ENCODE measurements at regions not wholly inside any gene's neighbourhood (a gene's known extent, or its start where the extent isn't known, plus 50 kb on each side); places are given as distances from the start of the nearest gene placed in this dataset.

DNA sequence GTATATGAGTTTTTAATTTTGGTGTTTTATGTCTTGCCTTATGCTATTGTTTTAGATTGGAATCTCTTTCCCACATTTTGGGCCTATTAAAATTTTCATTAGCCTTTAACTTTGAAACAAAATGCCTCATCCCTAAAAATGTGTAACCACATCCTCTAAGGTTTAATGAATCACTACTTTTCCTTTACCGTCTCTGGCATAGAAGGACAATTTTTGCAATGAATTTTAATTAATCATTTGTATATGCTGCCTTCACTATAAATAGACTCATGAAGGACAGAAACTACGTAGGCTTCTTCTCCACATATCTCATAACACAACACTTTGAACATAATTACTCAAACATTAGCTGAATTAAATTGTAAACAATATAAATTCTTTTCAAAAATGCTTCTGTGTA lies 421.5 kb downstream of the NLGN4X start:
- Histone ChIP-seq H3K27me3 (ENCODE audit: control insufficient read depth, extremely low read depth, insufficient read depth, low read length) (no peaks in the 10 kb centered on the region), H3K27ac (ENCODE audit: control insufficient read depth, insufficient read depth, low read length) (no peak overlapping the region), H2AFZ (ENCODE audit: control insufficient read depth, low read length) (no peak overlapping the region), H3K4me2 (ENCODE audit: control insufficient read depth, extremely low read depth, insufficient read depth, low read depth, low read length) (no peak overlapping the region), H3K36me3 (ENCODE audit: control insufficient read depth in 2 of 2, extremely low read depth in 1 of 2, insufficient read depth in 2 of 2, low read length in 2 of 2) (no peaks in the 10 kb centered on the region), H3K9me3 (ENCODE audit: control insufficient read depth, low read depth, low read length) (peaks cover 2% of the 10 kb centered on the region), H3K79me2 (ENCODE audit: control insufficient read depth, insufficient read depth, low read length) (no peaks in the 10 kb centered on the region), H4K20me1 (ENCODE audit: control insufficient read depth, extremely low read depth, insufficient read depth, low read length) (no peaks in the 10 kb centered on the region), H3K9ac (ENCODE audit: control insufficient read depth, extremely low read depth, insufficient read depth, low read length) (no peak overlapping the region), H3K4me1 (ENCODE audit: control insufficient read depth, extremely low read depth, insufficient read depth, low read length) (no peaks in the 10 kb centered on the region), H3K9me1 (ENCODE audit: control insufficient read depth, extremely low read depth, insufficient read depth, low read length) (no peaks in the 10 kb centered on the region), H3K4me3 (ENCODE audit: control insufficient read depth in 2 of 3, extremely low read depth in 1 of 3, insufficient read depth in 2 of 3, low read depth in 1 of 3, low read length in 3 of 3) (no peak overlapping the region)
- no peak for DNase-seq (ENCODE audit: low read depth, low spot score)
- TF ChIP-seq EZH2 (IDR thresholded peaks at IDR 0.05; ENCODE audit: low read length) = no peak
- TF ChIP-seq, protein P1, sequence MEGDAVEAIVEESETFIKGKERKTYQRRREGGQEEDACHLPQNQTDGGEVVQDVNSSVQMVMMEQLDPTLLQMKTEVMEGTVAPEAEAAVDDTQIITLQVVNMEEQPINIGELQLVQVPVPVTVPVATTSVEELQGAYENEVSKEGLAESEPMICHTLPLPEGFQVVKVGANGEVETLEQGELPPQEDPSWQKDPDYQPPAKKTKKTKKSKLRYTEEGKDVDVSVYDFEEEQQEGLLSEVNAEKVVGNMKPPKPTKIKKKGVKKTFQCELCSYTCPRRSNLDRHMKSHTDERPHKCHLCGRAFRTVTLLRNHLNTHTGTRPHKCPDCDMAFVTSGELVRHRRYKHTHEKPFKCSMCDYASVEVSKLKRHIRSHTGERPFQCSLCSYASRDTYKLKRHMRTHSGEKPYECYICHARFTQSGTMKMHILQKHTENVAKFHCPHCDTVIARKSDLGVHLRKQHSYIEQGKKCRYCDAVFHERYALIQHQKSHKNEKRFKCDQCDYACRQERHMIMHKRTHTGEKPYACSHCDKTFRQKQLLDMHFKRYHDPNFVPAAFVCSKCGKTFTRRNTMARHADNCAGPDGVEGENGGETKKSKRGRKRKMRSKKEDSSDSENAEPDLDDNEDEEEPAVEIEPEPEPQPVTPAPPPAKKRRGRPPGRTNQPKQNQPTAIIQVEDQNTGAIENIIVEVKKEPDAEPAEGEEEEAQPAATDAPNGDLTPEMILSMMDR (optimal IDR thresholded peaks at IDR 0.05 in 1 of 3, IDR thresholded peaks at IDR 0.05 in 1 of 3, conservative IDR thresholded peaks at IDR 0.05 in 1 of 3; ENCODE audit: extremely low read depth in 1 of 3, insufficient read depth in 2 of 3, low read length in 3 of 3) = no peak
- no peak for FAIRE-seq
- dilution Hi-C loops (cut with MboI; ENCODE audit: extremely low pct_ligation_motif_present, low sequenced_read_pairs) = no loop called here

DNA sequence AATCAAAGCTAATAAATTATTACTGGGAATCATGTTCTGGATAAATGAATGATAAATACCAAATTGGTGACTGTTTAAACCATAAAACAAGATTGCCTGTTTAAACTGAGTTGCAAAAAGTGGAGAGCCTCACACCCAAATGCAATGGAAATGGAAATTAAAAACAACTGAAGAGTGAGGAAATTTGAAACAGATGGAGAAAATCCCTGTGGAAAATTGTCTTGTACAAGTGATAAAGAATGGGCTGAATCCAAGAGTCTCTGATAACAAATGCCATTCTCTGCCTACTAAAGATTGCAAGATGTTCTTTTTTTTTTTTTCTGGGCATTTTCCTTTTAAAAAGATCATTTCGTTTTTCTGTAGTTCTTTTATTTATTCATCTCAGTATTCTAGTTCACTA lies 426.3 kb downstream of the NLGN4X start:
- Histone ChIP-seq H3K9me1 (ENCODE audit: control insufficient read depth, extremely low read depth, insufficient read depth, low read length) (no peaks in the 10 kb centered on the region), H3K27ac (ENCODE audit: control insufficient read depth, insufficient read depth, low read length) (no peak overlapping the region), H3K4me2 (ENCODE audit: control insufficient read depth, extremely low read depth, insufficient read depth, low read depth, low read length) (no peak overlapping the region), H3K9ac (ENCODE audit: control insufficient read depth, extremely low read depth, insufficient read depth, low read length) (no peak overlapping the region), H3K4me3 (ENCODE audit: control insufficient read depth in 2 of 3, extremely low read depth in 1 of 3, insufficient read depth in 2 of 3, low read depth in 1 of 3, low read length in 3 of 3) (no peak overlapping the region), H2AFZ (ENCODE audit: control insufficient read depth, low read length) (no peak overlapping the region), H3K4me1 (ENCODE audit: control insufficient read depth, extremely low read depth, insufficient read depth, low read length) (no peaks in the 10 kb centered on the region), H4K20me1 (ENCODE audit: control insufficient read depth, extremely low read depth, insufficient read depth, low read length) (no peaks in the 10 kb centered on the region), H3K79me2 (ENCODE audit: control insufficient read depth, insufficient read depth, low read length) (no peaks in the 10 kb centered on the region), H3K36me3 (ENCODE audit: control insufficient read depth in 2 of 2, extremely low read depth in 1 of 2, insufficient read depth in 2 of 2, low read length in 2 of 2) (no peaks in the 10 kb centered on the region), H3K27me3 (ENCODE audit: control insufficient read depth, extremely low read depth, insufficient read depth, low read length) (no peaks in the 10 kb centered on the region), H3K9me3 (ENCODE audit: control insufficient read depth, low read depth, low read length) (peaks cover 2% of the 10 kb centered on the region)
- no peak for DNase-seq (ENCODE audit: low read depth, low spot score)
- TF ChIP-seq, protein P1 (optimal IDR thresholded peaks at IDR 0.05 in 1 of 3, IDR thresholded peaks at IDR 0.05 in 1 of 3, conservative IDR thresholded peaks at IDR 0.05 in 1 of 3; ENCODE audit: extremely low read depth in 1 of 3, insufficient read depth in 2 of 3, low read length in 3 of 3) = no peak
- no peak for TF ChIP-seq EZH2 (IDR thresholded peaks at IDR 0.05; ENCODE audit: low read length)
- FAIRE-seq = no peak
- dilution Hi-C loops (cut with MboI; ENCODE audit: extremely low pct_ligation_motif_present, low sequenced_read_pairs) = no loop called here
